Trophoblast cell (in vitro differentiated cells and primary cell): ENCODE measurements at regions not wholly inside any gene's neighbourhood (a gene's known extent, or its start where the extent isn't known, plus 50 kb on each side); places are given as distances from the start of the nearest gene placed in this dataset.

Source experiments
- DNase-seq, 2 donors: peaks; one replicate each; pipeline ENCODE4 v3.0.0-alpha.2; 2016
- H2AFZ ChIP-seq: 2 replicates; pipeline ENCODE4 v1.6.1; 2013; ENCODE audit warnings: low read length, moderate library complexity, mild to moderate bottlenecking; ENCODE audit not compliant: insufficient read depth, poor library complexity
- H2AK5ac ChIP-seq: 2 replicates; pipeline ENCODE4 v1.6.1; 2013; ENCODE audit warnings: mild to moderate bottlenecking, low read length
- H2BK120ac ChIP-seq: 2 replicates; pipeline ENCODE4 v1.6.1; 2013; ENCODE audit warnings: low read length, mild to moderate bottlenecking, moderate library complexity; ENCODE audit not compliant: insufficient read depth, poor library complexity
- H2BK12ac ChIP-seq: 2 replicates; pipeline ENCODE4 v1.6.1; 2013; ENCODE audit warnings: mild to moderate bottlenecking, low read length, moderate library complexity
- H2BK5ac ChIP-seq: 2 replicates; pipeline ENCODE4 v1.6.1; 2013; ENCODE audit warnings: low read length, low read depth, moderate library complexity, mild to moderate bottlenecking; ENCODE audit not compliant: poor library complexity
- H3K14ac ChIP-seq: 2 replicates; pipeline ENCODE4 v1.6.1; 2013; ENCODE audit warnings: mild to moderate bottlenecking, low read length
- H3K18ac ChIP-seq: 2 replicates; pipeline ENCODE4 v1.6.1; 2013; ENCODE audit warnings: mild to moderate bottlenecking, low read length
- H3K23ac ChIP-seq: 2 replicates; pipeline ENCODE4 v1.6.1; 2013; ENCODE audit warnings: low read length
- H3K27ac ChIP-seq: 2 replicates; pipeline ENCODE4 v1.5.1; 2013; ENCODE audit warnings: low read depth, mild to moderate bottlenecking, inconsistent platforms, low read length, moderate library complexity
- H3K27me3 ChIP-seq: 2 replicates; pipeline ENCODE4 v1.6.1; 2013; ENCODE audit warnings: inconsistent platforms, mild to moderate bottlenecking, low read length, moderate library complexity; ENCODE audit not compliant: insufficient read depth
- H3K36me3 ChIP-seq, 2 experiments: 1 replicate in 1 of 2; 2 replicates in 1 of 2; pipeline ENCODE4 v1.6.1; 2013; ENCODE audit warnings: low read length in 2 of 2, mild to moderate bottlenecking in 2 of 2, moderate library complexity in 1 of 2; ENCODE audit not compliant: insufficient read depth in 2 of 2, control insufficient read depth in 1 of 2
- H3K4ac ChIP-seq: 2 replicates; pipeline ENCODE4 v1.6.1; 2013; ENCODE audit warnings: low read depth, mild to moderate bottlenecking, low read length, moderate library complexity
- H3K4me1 ChIP-seq, 2 experiments: 1 replicate in 1 of 2; 2 replicates in 1 of 2; pipeline ENCODE4 v1.6.1; 2013; ENCODE audit warnings: low read length in 2 of 2, mild to moderate bottlenecking in 2 of 2, moderate library complexity in 1 of 2; ENCODE audit not compliant: insufficient read depth in 2 of 2, control insufficient read depth in 1 of 2
- H3K4me2 ChIP-seq: 2 replicates; pipeline ENCODE4 v1.6.1; 2013; ENCODE audit warnings: inconsistent platforms, mild to moderate bottlenecking, low read length, moderate library complexity
- H3K4me3 ChIP-seq: 2 replicates; pipeline ENCODE4 v1.5.1; 2013; ENCODE audit warnings: mild to moderate bottlenecking, low read depth, low read length, inconsistent platforms
- H3K79me1 ChIP-seq: one replicate; pipeline ENCODE4 v1.6.1; 2013; ENCODE audit warnings: low read length
- H3K79me2 ChIP-seq: 2 replicates; pipeline ENCODE4 v1.6.1; 2013; ENCODE audit warnings: low read length, mild to moderate bottlenecking; ENCODE audit not compliant: control insufficient read depth, insufficient read depth, poor library complexity
- H3K9ac ChIP-seq: 2 replicates; pipeline ENCODE4 v1.6.1; 2013; ENCODE audit warnings: mild to moderate bottlenecking, low read length
- H3K9me3 ChIP-seq: 2 replicates; pipeline ENCODE4 v1.6.1; 2013; ENCODE audit warnings: low read depth, mild to moderate bottlenecking, control low read depth, inconsistent platforms, low read length; ENCODE audit not compliant: insufficient read depth
- H4K12ac ChIP-seq: 2 replicates; pipeline ENCODE4 v1.6.1; 2013; ENCODE audit warnings: low read depth, mild to moderate bottlenecking, low read length, moderate library complexity
- H4K8ac ChIP-seq: 2 replicates; pipeline ENCODE4 v1.6.1; 2013; ENCODE audit warnings: low read depth, mild to moderate bottlenecking, low read length, moderate library complexity
- H4K91ac ChIP-seq: one replicate; pipeline ENCODE4 v1.6.1; 2013; ENCODE audit warnings: low read depth, mild to moderate bottlenecking, low read length, moderate library complexity
- WGBS: extraction: QIAGEN DNeasy Blood & Tissue Kit; methylation state at CpG from one replicate; pipeline ENCODE4 v1.1.7; 2013; ENCODE audit warnings: missing lambda C conversion rate; ENCODE audit not compliant: insufficient read length, insufficient coverage; ENCODE audit errors: extremely low coverage; 5-methylcytosine and 5-hydroxymethylcytosine counted together

DNA sequence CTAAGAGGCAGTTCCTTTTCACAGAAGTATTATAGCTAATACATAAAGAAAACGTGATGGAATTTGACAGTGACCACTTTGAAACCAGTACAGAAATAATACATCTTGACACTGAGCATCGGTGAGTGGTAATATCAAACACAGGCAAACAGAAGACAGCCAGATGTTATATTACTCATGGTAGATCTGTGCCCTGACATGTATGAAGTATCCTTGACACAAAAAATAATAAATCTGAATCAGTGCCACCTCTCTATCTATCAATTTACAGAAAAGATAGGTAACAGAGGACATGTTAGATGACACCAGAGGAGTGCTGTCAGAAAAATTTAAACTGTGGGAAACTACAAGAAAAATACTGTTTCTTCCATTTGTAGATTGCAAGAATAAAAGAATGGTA is 217.4 kb upstream of the POT1 start:
- H3K79me2 ChIP-seq: no peaks in the 10 kb centered on the region
- no peaks in the 10 kb centered on the region for H3K4me1 ChIP-seq
- no peak overlapping the region for H3K27ac ChIP-seq
- no peak overlapping the region for H3K4me2 ChIP-seq
- H3K18ac ChIP-seq: no peak overlapping the region
- no peak overlapping the region for H3K4me3 ChIP-seq
- DNase-seq: no peak
- H3K4ac ChIP-seq: no peak overlapping the region
- no peak overlapping the region for H3K23ac ChIP-seq
- no peaks in the 10 kb centered on the region for H3K9me3 ChIP-seq
- no peak overlapping the region for H2BK5ac ChIP-seq
- no peaks in the 10 kb centered on the region for H3K27me3 ChIP-seq
- no peaks in the 10 kb centered on the region for H3K79me1 ChIP-seq
- no peak overlapping the region for H2BK120ac ChIP-seq
- no peak overlapping the region for H2BK12ac ChIP-seq
- no CpG with 5 or more reads among the region's 2 CpGs for WGBS
- H2AFZ ChIP-seq: no peak overlapping the region
- H3K9ac ChIP-seq: no peak overlapping the region
- no peak overlapping the region for H4K8ac ChIP-seq
- H2AK5ac ChIP-seq: no peak overlapping the region
- H3K36me3 ChIP-seq: no peaks in the 10 kb centered on the region
- H3K14ac ChIP-seq: no peak overlapping the region
- no peak overlapping the region for H4K12ac ChIP-seq
- no peak overlapping the region for H4K91ac ChIP-seq

GRCh38 chr7:125136755-125137532 is 207.3 kb upstream of the POT1 start:
- Histone ChIP-seq H3K36me3 (no peaks in the 10 kb centered on the region), H3K4me1 (no peaks in the 10 kb centered on the region), H3K4me2 (no peak overlapping the region), H3K9me3 (no peaks in the 10 kb centered on the region), H3K27me3 (no peaks in the 10 kb centered on the region), H3K27ac (no peak overlapping the region), H2BK5ac (no peak overlapping the region), H3K18ac (no peak overlapping the region), H4K91ac (no peak overlapping the region), H3K79me1 (no peaks in the 10 kb centered on the region), H2BK12ac (no peak overlapping the region), H3K23ac (no peak overlapping the region), H2BK120ac (no peak overlapping the region), H3K4ac (no peak overlapping the region), H4K8ac (no peak overlapping the region), H2AK5ac (no peak overlapping the region), H3K14ac (no peak overlapping the region), H3K9ac (no peak overlapping the region), H3K79me2 (no peaks in the 10 kb centered on the region), H2AFZ (no peak overlapping the region), H4K12ac (no peak overlapping the region), H3K4me3 (no peak overlapping the region)
- WGBS: no CpG with 5 or more reads among the region's 2 CpGs
- DNase-seq: peak in 1 of 2 donors; percentile 4

DNA sequence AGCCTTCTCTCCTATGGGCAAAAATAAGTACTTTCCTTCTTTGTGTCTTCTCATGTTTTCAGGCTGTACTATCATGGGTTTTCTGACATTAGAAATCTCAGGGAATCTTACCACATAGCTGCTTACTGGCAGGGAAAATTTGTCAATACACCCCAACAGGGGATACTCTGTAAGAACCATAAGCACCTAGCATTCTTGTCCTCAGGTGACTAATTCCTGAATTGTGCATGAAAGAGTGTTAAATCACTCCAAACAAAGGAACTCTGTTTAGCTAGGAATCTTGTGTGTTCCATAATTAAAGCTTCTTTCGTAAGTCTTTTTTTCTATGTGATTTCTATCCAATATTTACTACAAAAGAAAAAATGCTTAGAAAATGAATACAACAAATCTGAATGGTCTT is 206.7 kb upstream of the POT1 start:
- no CpG with 5 or more reads among the region's 1 CpG for WGBS
- no peak overlapping the region for H2AK5ac ChIP-seq
- H3K79me2 ChIP-seq: no peaks in the 10 kb centered on the region
- H4K12ac ChIP-seq: no peak overlapping the region
- H4K8ac ChIP-seq: no peak overlapping the region
- H2AFZ ChIP-seq: no peak overlapping the region
- no peaks in the 10 kb centered on the region for H3K79me1 ChIP-seq
- H3K27me3 ChIP-seq: no peaks in the 10 kb centered on the region
- H3K4me2 ChIP-seq: no peak overlapping the region
- no peak overlapping the region for H2BK120ac ChIP-seq
- no peak overlapping the region for H2BK12ac ChIP-seq
- H3K18ac ChIP-seq: no peak overlapping the region
- no peak overlapping the region for H3K4ac ChIP-seq
- no peak overlapping the region for H3K9ac ChIP-seq
- no peak overlapping the region for H3K4me3 ChIP-seq
- H4K91ac ChIP-seq: no peak overlapping the region
- no peak for DNase-seq
- no peak overlapping the region for H2BK5ac ChIP-seq
- H3K4me1 ChIP-seq: no peaks in the 10 kb centered on the region
- H3K27ac ChIP-seq: no peak overlapping the region
- no peak overlapping the region for H3K14ac ChIP-seq
- no peaks in the 10 kb centered on the region for H3K9me3 ChIP-seq
- no peak overlapping the region for H3K23ac ChIP-seq
- H3K36me3 ChIP-seq: no peaks in the 10 kb centered on the region

DNA sequence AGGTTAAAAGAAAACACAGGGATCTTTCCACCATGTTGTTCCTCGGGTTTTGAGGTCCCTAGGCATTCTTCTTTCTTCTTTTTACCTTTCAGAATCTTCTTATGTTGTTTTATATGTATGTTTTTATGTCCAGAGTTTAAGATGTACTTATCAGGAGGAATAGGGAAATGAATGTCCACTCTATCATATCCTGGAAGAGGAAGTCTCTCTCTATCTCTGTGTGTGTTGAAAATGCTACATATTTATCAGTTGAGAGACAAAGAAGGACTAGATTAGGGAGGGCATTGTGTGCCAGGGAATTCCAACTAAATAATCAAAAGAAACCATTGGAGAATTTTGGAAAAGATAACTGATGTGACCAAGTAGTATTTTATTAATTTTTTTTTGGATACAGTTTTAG is 200.5 kb upstream of the POT1 start:
- Histone ChIP-seq H3K79me2 (no peaks in the 10 kb centered on the region), H2AK5ac (no peak overlapping the region), H3K9ac (no peak overlapping the region), H3K14ac (no peak overlapping the region), H3K9me3 (peaks cover 2% of the 10 kb centered on the region), H3K4me1 (no peaks in the 10 kb centered on the region), H3K4me2 (no peak overlapping the region), H3K23ac (no peak overlapping the region), H4K91ac (no peak overlapping the region), H4K12ac (no peak overlapping the region), H3K36me3 (no peaks in the 10 kb centered on the region), H2BK5ac (no peak overlapping the region), H4K8ac (no peak overlapping the region), H2BK120ac (no peak overlapping the region), H3K27ac (no peak overlapping the region), H2BK12ac (no peak overlapping the region), H3K79me1 (no peaks in the 10 kb centered on the region), H2AFZ (no peak overlapping the region), H3K4me3 (no peak overlapping the region), H3K18ac (no peak overlapping the region), H3K4ac (no peak overlapping the region), H3K27me3 (no peaks in the 10 kb centered on the region)
- DNase-seq: no peak
- WGBS: no CpG with 5 or more reads among the region's 1 CpG
